ENCODE measurements at regions not wholly inside any gene's neighbourhood (a gene's known extent, or its start where the extent isn't known, plus 50 kb on each side); places are given as distances from the start of the nearest gene placed in this dataset.

- TF ChIP-seq SIN3A (conservative IDR thresholded peaks at IDR 0.05 in 1 of 2, IDR thresholded peaks at IDR 0.05 in 1 of 2; ENCODE audit: low read depth in 1 of 2, low read length in 2 of 2): no peak
- no peak for TF ChIP-seq GTF2F1 (IDR thresholded peaks at IDR 0.05; ENCODE audit: borderline replicate concordance, low read depth, low read length)
- TF ChIP-seq, protein P1, sequence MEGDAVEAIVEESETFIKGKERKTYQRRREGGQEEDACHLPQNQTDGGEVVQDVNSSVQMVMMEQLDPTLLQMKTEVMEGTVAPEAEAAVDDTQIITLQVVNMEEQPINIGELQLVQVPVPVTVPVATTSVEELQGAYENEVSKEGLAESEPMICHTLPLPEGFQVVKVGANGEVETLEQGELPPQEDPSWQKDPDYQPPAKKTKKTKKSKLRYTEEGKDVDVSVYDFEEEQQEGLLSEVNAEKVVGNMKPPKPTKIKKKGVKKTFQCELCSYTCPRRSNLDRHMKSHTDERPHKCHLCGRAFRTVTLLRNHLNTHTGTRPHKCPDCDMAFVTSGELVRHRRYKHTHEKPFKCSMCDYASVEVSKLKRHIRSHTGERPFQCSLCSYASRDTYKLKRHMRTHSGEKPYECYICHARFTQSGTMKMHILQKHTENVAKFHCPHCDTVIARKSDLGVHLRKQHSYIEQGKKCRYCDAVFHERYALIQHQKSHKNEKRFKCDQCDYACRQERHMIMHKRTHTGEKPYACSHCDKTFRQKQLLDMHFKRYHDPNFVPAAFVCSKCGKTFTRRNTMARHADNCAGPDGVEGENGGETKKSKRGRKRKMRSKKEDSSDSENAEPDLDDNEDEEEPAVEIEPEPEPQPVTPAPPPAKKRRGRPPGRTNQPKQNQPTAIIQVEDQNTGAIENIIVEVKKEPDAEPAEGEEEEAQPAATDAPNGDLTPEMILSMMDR (IDR thresholded peaks at IDR 0.05; ENCODE audit: control extremely low read depth in 1 of 3, insufficient read depth in 1 of 3, low read depth in 1 of 3, low read length in 3 of 3): no peak
- TF ChIP-seq POLR2AphosphoS5 (IDR thresholded peaks at IDR 0.05; ENCODE audit: low read depth, low read length): no peak
- TF ChIP-seq, protein P2, sequence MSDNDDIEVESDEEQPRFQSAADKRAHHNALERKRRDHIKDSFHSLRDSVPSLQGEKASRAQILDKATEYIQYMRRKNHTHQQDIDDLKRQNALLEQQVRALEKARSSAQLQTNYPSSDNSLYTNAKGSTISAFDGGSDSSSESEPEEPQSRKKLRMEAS (IDR thresholded peaks at IDR 0.05): no peak
- TF ChIP-seq, protein P3, sequence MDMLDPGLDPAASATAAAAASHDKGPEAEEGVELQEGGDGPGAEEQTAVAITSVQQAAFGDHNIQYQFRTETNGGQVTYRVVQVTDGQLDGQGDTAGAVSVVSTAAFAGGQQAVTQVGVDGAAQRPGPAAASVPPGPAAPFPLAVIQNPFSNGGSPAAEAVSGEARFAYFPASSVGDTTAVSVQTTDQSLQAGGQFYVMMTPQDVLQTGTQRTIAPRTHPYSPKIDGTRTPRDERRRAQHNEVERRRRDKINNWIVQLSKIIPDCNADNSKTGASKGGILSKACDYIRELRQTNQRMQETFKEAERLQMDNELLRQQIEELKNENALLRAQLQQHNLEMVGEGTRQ (IDR thresholded peaks at IDR 0.05; ENCODE audit: low read length): no peak
- TF ChIP-seq POLR2A (IDR thresholded peaks at IDR 0.05; ENCODE audit: control extremely low read depth in 1 of 2, low read depth in 2 of 2, low read length in 2 of 2): no peak
- TF ChIP-seq EZH2 (IDR thresholded peaks at IDR 0.05; ENCODE audit: low read depth, low read length, severe bottlenecking): no peak
Measured at GRCh38 chr16:88318051-88318450, 64.7 kb upstream of the ZNF469 start.

Measured in H1 (cell line).